ENCODE measurements at regions not wholly inside any gene's neighbourhood (a gene's known extent, or its start where the extent isn't known, plus 50 kb on each side); places are given as distances from the start of the nearest gene placed in this dataset.

GRCh38 chr9:16106021-16106571 is 553.3 kb downstream of the CCDC171 start:
- TF ChIP-seq POLR2A (IDR thresholded peaks at IDR 0.05; ENCODE audit: low read length), result no peak
- no peak for TF ChIP-seq GATA1 (IDR thresholded peaks at IDR 0.05; ENCODE audit: low read depth, low read length)
